ENCODE measurements at regions not wholly inside any gene's neighbourhood (a gene's known extent, or its start where the extent isn't known, plus 50 kb on each side); places are given as distances from the start of the nearest gene placed in this dataset.

- ATAC-seq (ENCODE audit: insufficient read depth, low FRiP score) (no peak), DNase-seq (no peak)
- no peak overlapping the region for H3K27ac ChIP-seq (ENCODE audit: low read depth in 1 of 2, low read length in 1 of 2)
- H3K9ac ChIP-seq (ENCODE audit: insufficient read depth in 1 of 2, low read length in 2 of 2), result no peak overlapping the region
- peaks cover 0 to 4% (median under 1%) of the 10 kb centered on the region in 4 donors for H3K9me3 ChIP-seq (ENCODE audit: control insufficient read depth in 4 of 4, insufficient read depth in 3 of 4, low read length in 3 of 4)
- 88 to 95% methylated on average over 5 of the region's 5 CpGs for WGBS, 2 donors
- no peak for TF ChIP-seq CTCF (IDR thresholded peaks at IDR 0.05; ENCODE audit: control extremely low read depth, extremely low read depth)
- no peak overlapping the region for H3K4me3 ChIP-seq
- H3K4me1 ChIP-seq (ENCODE audit: control insufficient read depth in 5 of 5, insufficient read depth in 5 of 5, low read length in 5 of 5), result peaks cover 0 to 2% (median 0%) of the 10 kb centered on the region in 5 donors
- no peaks in the 10 kb centered on the region for H3K36me3 ChIP-seq (ENCODE audit: control insufficient read depth in 4 of 4, insufficient read depth in 4 of 4, low read length in 4 of 4)
- no peaks in the 10 kb centered on the region for H3K27me3 ChIP-seq (ENCODE audit: control insufficient read depth in 3 of 3, insufficient read depth in 3 of 3, low read length in 2 of 3)
These were observed 326.1 kb upstream of the ARID1B start for GRCh38 chr6:156451088-156451487.

- no peak for ATAC-seq (ENCODE audit: insufficient read depth, low FRiP score)
- TF ChIP-seq CTCF (IDR thresholded peaks at IDR 0.05; ENCODE audit: control extremely low read depth, extremely low read depth), result no peak
- Histone ChIP-seq H3K36me3 (ENCODE audit: control insufficient read depth in 4 of 4, insufficient read depth in 4 of 4, low read length in 4 of 4) (no peaks in the 10 kb centered on the region), H3K27me3 (ENCODE audit: control insufficient read depth in 3 of 3, insufficient read depth in 3 of 3, low read length in 2 of 3) (no peaks in the 10 kb centered on the region), H3K4me1 (ENCODE audit: control insufficient read depth in 5 of 5, insufficient read depth in 5 of 5, low read length in 5 of 5) (peaks cover 0 to 2% (median 0%) of the 10 kb centered on the region in 5 donors), H3K4me3 (no peak overlapping the region), H3K27ac (ENCODE audit: low read depth in 1 of 2, low read length in 1 of 2) (no peak overlapping the region), H3K9me3 (ENCODE audit: control insufficient read depth in 4 of 4, insufficient read depth in 3 of 4, low read length in 3 of 4) (peaks cover 0 to 4% (median under 1%) of the 10 kb centered on the region in 4 donors), H3K9ac (ENCODE audit: insufficient read depth in 1 of 2, low read length in 2 of 2) (no peak overlapping the region)
- DNase-seq, result no peak
These were observed 326.8 kb upstream of the ARID1B start for GRCh38 chr6:156450421-156450820.

GRCh38 chr6:156449569-156449968 is 327.6 kb upstream of the ARID1B start:
- Histone ChIP-seq H3K9me3 (ENCODE audit: control insufficient read depth in 4 of 4, insufficient read depth in 3 of 4, low read length in 3 of 4) (peaks cover 0 to 4% (median under 1%) of the 10 kb centered on the region in 4 donors), H3K4me1 (ENCODE audit: control insufficient read depth in 5 of 5, insufficient read depth in 5 of 5, low read length in 5 of 5) (peaks cover 0 to 2% (median 0%) of the 10 kb centered on the region in 5 donors), H3K27ac (ENCODE audit: low read depth in 1 of 2, low read length in 1 of 2) (no peak overlapping the region), H3K27me3 (ENCODE audit: control insufficient read depth in 3 of 3, insufficient read depth in 3 of 3, low read length in 2 of 3) (no peaks in the 10 kb centered on the region), H3K9ac (ENCODE audit: insufficient read depth in 1 of 2, low read length in 2 of 2) (no peak overlapping the region), H3K4me3 (no peak overlapping the region), H3K36me3 (ENCODE audit: control insufficient read depth in 4 of 4, insufficient read depth in 4 of 4, low read length in 4 of 4) (no peaks in the 10 kb centered on the region)
- WGBS, 2 donors, result 85 to 91% methylated on average over 3 of the region's 3 CpGs
- ATAC-seq (ENCODE audit: insufficient read depth, low FRiP score) (no peak), DNase-seq (no peak)
- TF ChIP-seq CTCF (IDR thresholded peaks at IDR 0.05; ENCODE audit: control extremely low read depth, extremely low read depth), result no peak

- H3K9ac ChIP-seq (ENCODE audit: insufficient read depth in 1 of 2, low read length in 2 of 2), result no peak overlapping the region
- no peak overlapping the region for H3K27ac ChIP-seq (ENCODE audit: low read depth in 1 of 2, low read length in 1 of 2)
- peaks cover 0 to 2% (median 0%) of the 10 kb centered on the region in 5 donors for H3K4me1 ChIP-seq (ENCODE audit: control insufficient read depth in 5 of 5, insufficient read depth in 5 of 5, low read length in 5 of 5)
- peak in 2 of 3 donors; percentile 9 to 49 for DNase-seq
- TF ChIP-seq CTCF (IDR thresholded peaks at IDR 0.05; ENCODE audit: control extremely low read depth, extremely low read depth), result no peak
- WGBS, 2 donors, result 66 to 68% methylated on average over 4 of the region's 4 CpGs
- H3K9me3 ChIP-seq (ENCODE audit: control insufficient read depth in 4 of 4, insufficient read depth in 3 of 4, low read length in 3 of 4), result peaks cover 0 to 4% (median 0%) of the 10 kb centered on the region in 4 donors
- H3K36me3 ChIP-seq (ENCODE audit: control insufficient read depth in 4 of 4, insufficient read depth in 4 of 4, low read length in 4 of 4), result no peaks in the 10 kb centered on the region
- no peak for ATAC-seq (ENCODE audit: insufficient read depth, low FRiP score)
- H3K27me3 ChIP-seq (ENCODE audit: control insufficient read depth in 3 of 3, insufficient read depth in 3 of 3, low read length in 2 of 3), result no peaks in the 10 kb centered on the region
- H3K4me3 ChIP-seq, result no peak overlapping the region
These were observed 328.1 kb upstream of the ARID1B start for GRCh38 chr6:156449128-156449527.
